ENCODE measurements at regions not wholly inside any gene's neighbourhood (a gene's known extent, or its start where the extent isn't known, plus 50 kb on each side); places are given as distances from the start of the nearest gene placed in this dataset.

GRCh38 chr3:181075098-181075497, 85.6 kb upstream of the DNAJC19 start:
- no peaks in the 10 kb centered on the region for H3K36me3 ChIP-seq (ENCODE audit: insufficient read depth, low read length)
- H3K4me3 ChIP-seq (ENCODE audit: low read depth in 1 of 2, low read length in 2 of 2): no peak overlapping the region
- no peaks in the 10 kb centered on the region for H3K4me1 ChIP-seq (ENCODE audit: insufficient read depth, low read length)
- H3K9ac ChIP-seq (ENCODE audit: low read depth, low read length): no peak overlapping the region
- no peaks in the 10 kb centered on the region for H3K79me2 ChIP-seq (ENCODE audit: insufficient read depth, low read length)
- H3K27me3 ChIP-seq (ENCODE audit: insufficient read depth, low read length, poor library complexity): no peaks in the 10 kb centered on the region
- H2AFZ ChIP-seq (ENCODE audit: low read depth, low read length): no peak overlapping the region
- H3K9me3 ChIP-seq (ENCODE audit: insufficient read depth, low read length, severe bottlenecking): no peaks in the 10 kb centered on the region
- TF ChIP-seq CTCF (IDR thresholded peaks at IDR 0.05; ENCODE audit: borderline replicate concordance, extremely low read depth, low read length, poor library complexity, severe bottlenecking): no peak
- no peak for TF ChIP-seq EZH2 (IDR thresholded peaks at IDR 0.05; ENCODE audit: borderline replicate concordance, low read depth, low read length, severe bottlenecking)
- H3K4me2 ChIP-seq (ENCODE audit: insufficient read depth, low read length): no peak overlapping the region
- DNase-seq (no peak), ATAC-seq (ENCODE audit: insufficient read depth, low read depth) (no peak)
- H3K27ac ChIP-seq (ENCODE audit: low read length): no peak overlapping the region
- no peaks in the 10 kb centered on the region for H4K20me1 ChIP-seq (ENCODE audit: insufficient read depth, low read length)

GRCh38 chr3:181066143-181067087, 76.9 kb upstream of the DNAJC19 start:
- ATAC-seq (ENCODE audit: insufficient read depth, low read depth): no peak
- H3K4me1 ChIP-seq (ENCODE audit: insufficient read depth, low read length): no peaks in the 10 kb centered on the region
- no peaks in the 10 kb centered on the region for H3K36me3 ChIP-seq (ENCODE audit: insufficient read depth, low read length)
- TF ChIP-seq CTCF (IDR thresholded peaks at IDR 0.05; ENCODE audit: borderline replicate concordance, extremely low read depth, low read length, poor library complexity, severe bottlenecking) (no peak), EZH2 (IDR thresholded peaks at IDR 0.05; ENCODE audit: borderline replicate concordance, low read depth, low read length, severe bottlenecking) (no peak)
- no peaks in the 10 kb centered on the region for H4K20me1 ChIP-seq (ENCODE audit: insufficient read depth, low read length)
- no peak overlapping the region for H2AFZ ChIP-seq (ENCODE audit: low read depth, low read length)
- no peak overlapping the region for H3K27ac ChIP-seq (ENCODE audit: low read length)
- H3K4me3 ChIP-seq (ENCODE audit: low read depth in 1 of 2, low read length in 2 of 2): no peak overlapping the region
- H3K9me3 ChIP-seq (ENCODE audit: insufficient read depth, low read length, severe bottlenecking): no peaks in the 10 kb centered on the region
- H3K27me3 ChIP-seq (ENCODE audit: insufficient read depth, low read length, poor library complexity): no peaks in the 10 kb centered on the region
- H3K4me2 ChIP-seq (ENCODE audit: insufficient read depth, low read length): no peak overlapping the region
- no peaks in the 10 kb centered on the region for H3K79me2 ChIP-seq (ENCODE audit: insufficient read depth, low read length)
- H3K9ac ChIP-seq (ENCODE audit: low read depth, low read length): no peak overlapping the region
- DNase-seq: no peak

- H3K4me3 ChIP-seq (ENCODE audit: low read depth in 1 of 2, low read length in 2 of 2): no peak overlapping the region
- DNase-seq (no peak), ATAC-seq (ENCODE audit: insufficient read depth, low read depth) (no peak)
- H3K4me2 ChIP-seq (ENCODE audit: insufficient read depth, low read length): no peak overlapping the region
- no peaks in the 10 kb centered on the region for H3K36me3 ChIP-seq (ENCODE audit: insufficient read depth, low read length)
- H4K20me1 ChIP-seq (ENCODE audit: insufficient read depth, low read length): no peaks in the 10 kb centered on the region
- H3K4me1 ChIP-seq (ENCODE audit: insufficient read depth, low read length): no peaks in the 10 kb centered on the region
- TF ChIP-seq CTCF (IDR thresholded peaks at IDR 0.05; ENCODE audit: borderline replicate concordance, extremely low read depth, low read length, poor library complexity, severe bottlenecking) (no peak), EZH2 (IDR thresholded peaks at IDR 0.05; ENCODE audit: borderline replicate concordance, low read depth, low read length, severe bottlenecking) (no peak)
- no peaks in the 10 kb centered on the region for H3K9me3 ChIP-seq (ENCODE audit: insufficient read depth, low read length, severe bottlenecking)
- H3K79me2 ChIP-seq (ENCODE audit: insufficient read depth, low read length): no peaks in the 10 kb centered on the region
- no peak overlapping the region for H3K9ac ChIP-seq (ENCODE audit: low read depth, low read length)
- no peak overlapping the region for H3K27ac ChIP-seq (ENCODE audit: low read length)
- H3K27me3 ChIP-seq (ENCODE audit: insufficient read depth, low read length, poor library complexity): peaks cover 3% of the 10 kb centered on the region
- H2AFZ ChIP-seq (ENCODE audit: low read depth, low read length): no peak overlapping the region
These were observed 66.7 kb upstream of the DNAJC19 start for GRCh38 chr3:181056136-181056732.
